A673 (cell line): ENCODE measurements at regions not wholly inside any gene's neighbourhood (a gene's known extent, or its start where the extent isn't known, plus 50 kb on each side); places are given as distances from the start of the nearest gene placed in this dataset.

Source experiments
- BruUV-seq: library from RNA; stranded (reverse); fragments of 400-500 nt; replicated peaks from 2 replicates; lab custom pipeline; 2021; lab: Mats Ljungman, UMichigan
- CTCF ChIA-PET: fragments of 300-600 bp; sonication (Branson Sonifier 250); formaldehyde crosslinking; loops from one replicate; lab custom pipeline; 2022; ENCODE audit warnings: antibody characterized with exemption; lab: Charles Lee
- POLR2A ChIA-PET: fragments of 300-600 bp; sonication (Branson Sonifier 250); formaldehyde crosslinking; loops from one replicate; lab custom pipeline; 2022; ENCODE audit warnings: antibody characterized with exemption; ENCODE audit not compliant: low non-redundant PET; lab: Charles Lee
- DNase-seq: peaks from one replicate; pipeline ENCODE4 v3.0.0-alpha.2; 2015; ENCODE audit warnings: low spot score
- H3K27ac ChIP-seq: fragments of 200-600 bp; sonication (generic); 2 replicates; pipeline ENCODE4 v1.5.1; 2016; ENCODE audit warnings: mixed run types, low read depth, mild to moderate bottlenecking, mixed read lengths, antibody characterized with exemption, low read length; ENCODE audit not compliant: poor library complexity, severe bottlenecking
- H3K27me3 ChIP-seq: fragments of 200-600 bp; sonication (generic); replicated peaks from 2 replicates; pipeline ENCODE4 v1.6.1; 2017; ENCODE audit warnings: mixed run types, low read depth, mild to moderate bottlenecking, mixed read lengths, antibody characterized with exemption, low read length; ENCODE audit not compliant: insufficient read depth, poor library complexity
- H3K36me3 ChIP-seq: fragments of 200-600 bp; sonication (generic); 2 replicates; pipeline ENCODE4 v1.6.1; 2016; ENCODE audit warnings: mixed run types, mild to moderate bottlenecking, mixed read lengths, antibody characterized with exemption, low read length; ENCODE audit not compliant: insufficient read depth, poor library complexity, severe bottlenecking
- H3K4me1 ChIP-seq: fragments of 200-600 bp; sonication (generic); 2 replicates; pipeline ENCODE4 v1.6.1; 2017; ENCODE audit warnings: mixed run types, mild to moderate bottlenecking, mixed read lengths, antibody characterized with exemption, low read length; ENCODE audit not compliant: insufficient read depth, poor library complexity, severe bottlenecking
- H3K4me3 ChIP-seq: fragments of 200-600 bp; sonication (generic); 2 replicates; pipeline ENCODE4 v1.5.1; 2016; ENCODE audit warnings: low read depth, mixed run types, mild to moderate bottlenecking, mixed read lengths, low read length; ENCODE audit not compliant: poor library complexity, severe bottlenecking
- H3K9me3 ChIP-seq: fragments of 200-600 bp; sonication (generic); 2 replicates; pipeline ENCODE4 v1.6.1; 2016; ENCODE audit warnings: mixed run types, low read depth, mild to moderate bottlenecking, mixed read lengths, antibody characterized with exemption, low read length; ENCODE audit not compliant: poor library complexity, severe bottlenecking
- EZH2 ChIP-seq: fragments of 200-600 bp; sonication (generic); IDR thresholded peaks from 2 replicates; pipeline ENCODE4 v1.6.1; 2017; ENCODE audit warnings: borderline replicate concordance, low read depth, mild to moderate bottlenecking, mixed read lengths, antibody characterized with exemption, low read length; ENCODE audit not compliant: poor library complexity, severe bottlenecking
- intact Hi-C: fragments of 100-400 bp; cut with micrococcal nuclease; formaldehyde crosslinking; loops from one replicate; pipeline ENCODE4 v1.10.0; 2022; ENCODE audit not compliant: unreplicated experiment
- TF ChIP-seq, protein P1 (sequence below): fragments of 300-800, 200-600 bp; sonication (generic); conservative IDR thresholded peaks from 2 replicates; pipeline ENCODE4 v1.5.1; 2017; ENCODE audit warnings: low read depth, mild to moderate bottlenecking, antibody characterized with exemption, low read length, moderate library complexity, mixed read lengths

GRCh38 chr4:138751309-138751708 is 264.3 kb upstream of the NOCT start:
- CTCF ChIA-PET: no interaction called here
- Histone ChIP-seq H3K36me3 (no peaks in the 10 kb centered on the region), H3K4me3 (no peak overlapping the region), H3K9me3 (no peaks in the 10 kb centered on the region), H3K27ac (no peak overlapping the region), H3K27me3 (no peaks in the 10 kb centered on the region), H3K4me1 (no peaks in the 10 kb centered on the region)
- intact Hi-C loops: no loop called here
- peak; percentile 47 for DNase-seq
- POLR2A ChIA-PET: no interaction called here
- no TSS peak for BruUV-seq
- TF ChIP-seq EZH2: no peak
- TF ChIP-seq, protein P1, sequence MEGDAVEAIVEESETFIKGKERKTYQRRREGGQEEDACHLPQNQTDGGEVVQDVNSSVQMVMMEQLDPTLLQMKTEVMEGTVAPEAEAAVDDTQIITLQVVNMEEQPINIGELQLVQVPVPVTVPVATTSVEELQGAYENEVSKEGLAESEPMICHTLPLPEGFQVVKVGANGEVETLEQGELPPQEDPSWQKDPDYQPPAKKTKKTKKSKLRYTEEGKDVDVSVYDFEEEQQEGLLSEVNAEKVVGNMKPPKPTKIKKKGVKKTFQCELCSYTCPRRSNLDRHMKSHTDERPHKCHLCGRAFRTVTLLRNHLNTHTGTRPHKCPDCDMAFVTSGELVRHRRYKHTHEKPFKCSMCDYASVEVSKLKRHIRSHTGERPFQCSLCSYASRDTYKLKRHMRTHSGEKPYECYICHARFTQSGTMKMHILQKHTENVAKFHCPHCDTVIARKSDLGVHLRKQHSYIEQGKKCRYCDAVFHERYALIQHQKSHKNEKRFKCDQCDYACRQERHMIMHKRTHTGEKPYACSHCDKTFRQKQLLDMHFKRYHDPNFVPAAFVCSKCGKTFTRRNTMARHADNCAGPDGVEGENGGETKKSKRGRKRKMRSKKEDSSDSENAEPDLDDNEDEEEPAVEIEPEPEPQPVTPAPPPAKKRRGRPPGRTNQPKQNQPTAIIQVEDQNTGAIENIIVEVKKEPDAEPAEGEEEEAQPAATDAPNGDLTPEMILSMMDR: no peak

DNA sequence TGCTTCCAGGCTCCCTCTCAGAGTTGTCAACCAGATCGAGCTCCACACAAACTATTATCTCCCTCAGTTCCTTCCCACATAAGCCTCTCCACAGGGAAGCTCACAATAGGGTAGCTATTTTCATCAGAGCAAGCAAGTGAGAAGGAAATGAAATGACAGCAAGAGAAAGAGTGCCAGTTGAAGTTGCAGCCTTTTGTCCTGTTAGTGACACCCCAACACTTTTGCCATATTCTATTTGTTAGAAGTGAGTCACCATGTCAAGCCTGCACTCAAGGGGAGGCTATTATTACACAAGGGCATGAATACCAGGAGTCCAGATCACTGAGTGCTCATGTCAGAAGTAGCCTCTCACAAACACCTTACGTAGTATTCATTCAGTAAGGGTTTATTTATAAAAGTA is 266.3 kb upstream of the NOCT start:
- no TSS peak for BruUV-seq
- Histone ChIP-seq H3K4me3 (no peak overlapping the region), H3K4me1 (no peaks in the 10 kb centered on the region), H3K27me3 (no peaks in the 10 kb centered on the region), H3K9me3 (no peaks in the 10 kb centered on the region), H3K27ac (no peak overlapping the region), H3K36me3 (no peaks in the 10 kb centered on the region)
- DNase-seq: peak; percentile 48
- intact Hi-C loops: no loop called here
- ChIA-PET CTCF (no interaction called here), POLR2A (no interaction called here)
- no peak for TF ChIP-seq EZH2
- TF ChIP-seq, protein P1: no peak

DNA sequence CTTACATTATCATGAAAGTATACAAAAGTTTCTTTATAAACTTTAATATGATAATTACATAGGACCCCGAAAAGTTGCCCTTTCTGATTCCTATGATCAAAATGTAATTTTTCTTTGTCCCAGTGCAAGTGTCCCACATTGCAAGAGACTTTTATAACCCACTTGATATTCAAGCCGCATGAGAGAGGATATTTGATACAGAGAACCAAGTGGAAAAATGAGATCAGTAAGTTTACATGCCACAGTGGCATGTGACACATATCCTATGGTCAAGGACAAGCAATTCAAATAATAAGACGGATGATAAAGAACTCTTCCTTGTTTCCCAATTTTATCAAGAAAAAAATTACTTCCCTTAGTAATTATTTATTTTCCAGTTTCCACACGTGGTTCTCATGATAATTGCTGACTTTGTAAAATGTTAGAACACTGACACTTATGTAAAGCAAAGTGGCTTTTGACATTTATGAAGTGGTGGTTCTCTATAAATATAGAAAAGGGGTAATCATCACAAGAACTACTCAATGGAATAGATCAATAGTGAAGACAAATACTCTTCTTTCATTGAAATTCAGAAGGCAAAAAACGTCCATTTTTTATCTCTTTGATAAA is 273.7 kb upstream of the NOCT start:
- intact Hi-C loops: no loop called here

More for the DNA sequence above, 273.7 kb upstream of the NOCT start:
- no peaks in the 10 kb centered on the region for H3K27me3 ChIP-seq
- ChIA-PET CTCF (no interaction called here), POLR2A (no interaction called here)
- no peak for DNase-seq
- no peak for TF ChIP-seq EZH2
- TF ChIP-seq, protein P1: no peak
- H3K27ac ChIP-seq: no peak overlapping the region
- BruUV-seq: no TSS peak
- no peaks in the 10 kb centered on the region for H3K9me3 ChIP-seq
- no peaks in the 10 kb centered on the region for H3K4me1 ChIP-seq
- no peaks in the 10 kb centered on the region for H3K36me3 ChIP-seq
- H3K4me3 ChIP-seq: no peak overlapping the region
